NT2/D1 (cell line): ENCODE measurements at regions not wholly inside any gene's neighbourhood (a gene's known extent, or its start where the extent isn't known, plus 50 kb on each side); places are given as distances from the start of the nearest gene placed in this dataset.

Source experiments
- YY1 ChIP-seq: IDR thresholded peaks from 2 replicates; pipeline ENCODE4 v1.6.1; 2011; ENCODE audit not compliant: insufficient read length, insufficient read depth
- ZNF274 ChIP-seq: IDR thresholded peaks from 2 replicates; pipeline ENCODE4 v1.6.1; 2011; ENCODE audit warnings: mild to moderate bottlenecking, low read depth, low read length

GRCh38 chr1:238658763-238659162 lies 727.6 kb upstream of the CHRM3 start:
- TF ChIP-seq ZNF274 (no peak), YY1 (no peak)
